GM18519 (cell line): ENCODE measurements at regions not wholly inside any gene's neighbourhood (a gene's known extent, or its start where the extent isn't known, plus 50 kb on each side); places are given as distances from the start of the nearest gene placed in this dataset.
"Not testable (repeated sequence)": the region's sequence is repeated elsewhere in the genome, so short reads cannot be mapped to it uniquely, and the experiment has no call there.

Experiments used
- ATAC-seq: cut with Tn5 transposase; IDR thresholded peaks from one replicate; pipeline ENCODE4 v1.9.1; 2021; ENCODE audit warnings: mild to moderate bottlenecking, moderate library complexity; ENCODE audit not compliant: unreplicated experiment, low FRiP score

DNA sequence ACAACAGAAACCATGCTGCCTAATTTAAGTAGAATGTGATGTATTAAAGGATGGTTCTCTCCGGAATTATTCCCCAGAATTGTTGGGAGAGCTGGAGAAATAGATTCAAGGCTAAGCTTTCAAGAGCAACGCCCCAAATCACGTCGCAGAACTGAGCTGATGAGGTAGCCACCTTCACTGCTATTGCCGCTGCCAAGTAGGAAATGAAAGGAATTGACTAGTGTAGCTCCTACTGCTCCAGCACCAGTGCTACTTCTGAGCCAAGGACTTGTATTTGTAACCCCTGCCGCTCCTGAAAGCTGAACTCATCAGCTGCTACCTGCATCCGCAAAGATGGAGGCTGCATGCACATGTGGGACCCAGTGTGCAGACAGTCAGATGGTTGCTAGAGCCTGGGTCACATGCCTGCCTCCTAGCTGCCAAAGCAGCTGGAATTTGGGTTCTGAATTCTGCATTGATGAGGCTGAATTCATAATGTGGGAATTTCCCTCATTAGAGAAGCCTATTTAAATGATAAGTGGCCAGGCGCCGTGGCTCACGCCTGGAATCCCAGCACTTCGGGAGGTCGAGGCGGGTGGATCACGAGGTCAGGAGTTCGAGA is 173.9 kb downstream of the PDGFRA start:
- no peak for ATAC-seq

DNA sequence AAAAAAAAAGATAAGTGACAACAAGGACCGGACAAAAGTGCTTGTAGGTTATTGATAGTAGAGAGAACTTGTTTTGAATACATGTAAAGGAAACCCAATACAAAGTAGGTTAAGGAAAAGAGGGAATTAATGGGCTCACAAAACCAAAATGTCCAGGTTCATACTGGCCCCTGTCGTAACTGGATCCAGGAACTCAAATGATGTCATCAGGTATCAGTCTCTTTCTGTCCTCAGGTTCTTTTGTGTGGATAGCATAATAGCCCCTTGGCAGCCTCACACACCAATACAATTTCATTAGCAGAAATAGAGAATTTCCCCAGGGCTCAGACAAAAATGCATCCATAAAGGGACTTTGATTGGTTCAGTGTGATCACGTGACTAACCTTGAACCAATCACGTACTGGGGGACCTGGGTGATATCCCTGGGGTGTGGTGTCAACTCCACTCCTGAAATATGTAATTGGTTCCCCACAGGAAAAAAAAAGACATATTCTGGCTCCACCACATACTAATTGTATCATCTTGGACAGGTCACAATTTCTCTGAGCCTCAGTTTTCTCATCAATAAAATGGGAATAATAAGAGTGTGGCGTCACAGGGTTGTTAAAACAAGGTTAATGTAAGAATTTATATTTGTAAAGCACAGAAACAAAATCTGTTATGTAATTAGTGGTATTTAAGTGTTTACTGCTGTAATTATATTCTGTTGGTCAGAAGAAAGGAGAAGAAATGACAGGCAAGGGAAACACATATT is 174.8 kb downstream of the PDGFRA start:
- no peak for ATAC-seq

DNA sequence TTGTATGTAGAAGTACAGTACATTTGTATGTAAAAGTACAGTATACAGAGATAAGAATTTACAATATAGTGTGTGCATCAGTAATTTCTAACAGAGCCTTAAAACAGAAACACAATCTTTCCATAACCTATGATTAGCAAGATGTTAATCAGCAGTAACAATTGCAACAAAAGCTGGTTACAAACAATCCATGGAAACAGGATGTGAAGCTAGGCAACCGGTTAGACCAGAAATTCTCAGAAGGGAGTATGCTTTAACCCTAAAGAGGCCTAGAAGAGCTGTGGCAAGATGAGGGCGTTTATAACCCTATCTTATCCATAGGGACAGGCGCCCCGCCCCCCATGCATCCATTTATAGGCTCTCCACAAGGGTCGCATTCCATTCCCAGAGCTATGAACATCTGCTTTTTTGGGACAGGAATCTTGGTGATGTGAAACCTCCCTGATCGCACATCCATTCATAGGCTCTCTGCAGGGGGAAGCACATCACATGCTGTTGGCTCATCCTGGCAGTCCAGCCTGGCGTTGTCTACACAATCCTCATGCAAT is 180.3 kb downstream of the PDGFRA start:
- ATAC-seq: not testable (repeated sequence)

DNA sequence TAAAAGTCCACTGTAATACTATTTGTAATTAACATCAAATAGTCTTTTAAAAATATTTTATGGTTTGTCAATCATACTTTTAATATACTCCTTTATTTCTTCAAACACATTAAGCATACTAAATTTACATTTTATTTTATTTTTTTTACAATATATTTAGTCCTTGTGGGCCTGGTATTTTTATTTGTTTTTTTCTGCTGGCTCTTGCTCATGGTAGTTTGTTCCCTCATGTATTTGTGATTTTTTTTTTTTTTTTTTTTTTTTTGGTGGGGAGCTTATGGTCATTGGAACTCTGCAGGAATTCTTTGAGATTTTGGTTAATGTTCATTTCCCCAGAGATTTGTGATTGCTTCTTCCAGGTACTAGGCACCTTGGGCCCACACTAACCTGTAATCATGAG is 185.5 kb downstream of the PDGFRA start:
- ATAC-seq: no peak

DNA sequence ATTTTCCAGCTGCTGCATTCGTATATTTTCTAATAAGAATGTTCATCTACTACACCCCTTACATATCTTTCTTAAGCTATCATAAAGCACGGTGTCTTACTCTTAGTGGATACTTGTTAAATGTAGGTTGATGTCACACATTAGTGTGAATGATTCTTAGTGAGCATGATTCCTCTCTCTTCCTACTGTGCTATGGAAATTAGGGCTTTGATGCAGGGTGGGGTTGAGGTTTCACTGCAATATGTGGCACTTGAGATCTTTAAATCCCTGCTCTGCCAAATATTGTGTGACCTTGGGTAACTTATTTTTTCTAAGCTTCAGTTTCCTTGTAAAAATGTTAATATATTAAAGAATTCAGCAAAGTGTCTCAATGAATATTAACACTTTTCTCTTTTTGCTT is 188.4 kb downstream of the PDGFRA start:
- ATAC-seq: no peak

DNA sequence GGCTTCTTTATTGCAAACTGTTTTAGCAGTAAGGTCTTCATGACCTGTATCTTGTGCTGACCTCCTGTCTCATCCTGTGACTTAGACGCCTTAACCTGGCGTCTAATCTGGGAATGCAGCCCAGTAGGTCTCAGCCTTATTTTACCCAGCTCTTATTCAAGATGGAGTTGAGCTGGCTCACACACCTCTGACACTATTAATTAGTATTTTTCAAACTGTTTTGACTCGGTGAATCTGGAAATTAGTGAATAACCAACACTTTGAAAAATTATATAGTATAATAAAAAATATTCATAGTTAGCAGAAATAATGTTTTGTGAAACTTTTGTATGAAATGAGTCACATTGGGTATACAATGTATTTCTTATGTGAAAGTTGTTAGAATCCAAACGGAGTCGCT is 189.4 kb downstream of the PDGFRA start:
- ATAC-seq: no peak

- no peak for ATAC-seq
Observed at GRCh38 chr4:54423066-54423465, 194.0 kb downstream of the PDGFRA start.

- ATAC-seq: no peak
Observed at GRCh38 chr4:54427826-54428225, 198.7 kb downstream of the PDGFRA start.

DNA sequence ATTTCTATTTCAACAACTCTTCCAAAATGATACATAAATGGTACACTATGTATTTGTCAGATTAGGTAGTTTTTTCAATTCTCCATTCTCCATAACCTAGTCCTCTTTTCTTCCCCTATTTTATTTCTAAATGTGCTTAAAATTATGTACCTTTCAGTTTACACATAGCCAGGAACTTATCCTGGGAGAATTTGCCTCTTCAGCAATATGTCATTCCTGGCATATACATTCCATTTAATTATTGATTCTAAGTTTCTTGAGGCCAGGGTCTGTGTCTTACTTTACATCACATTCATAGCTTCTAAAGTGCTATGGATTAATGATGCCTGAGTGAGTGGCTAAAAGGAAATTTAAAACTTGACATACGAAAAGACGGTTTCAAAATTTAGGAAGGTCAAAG is 199.8 kb downstream of the PDGFRA start:
- ATAC-seq: no peak

DNA sequence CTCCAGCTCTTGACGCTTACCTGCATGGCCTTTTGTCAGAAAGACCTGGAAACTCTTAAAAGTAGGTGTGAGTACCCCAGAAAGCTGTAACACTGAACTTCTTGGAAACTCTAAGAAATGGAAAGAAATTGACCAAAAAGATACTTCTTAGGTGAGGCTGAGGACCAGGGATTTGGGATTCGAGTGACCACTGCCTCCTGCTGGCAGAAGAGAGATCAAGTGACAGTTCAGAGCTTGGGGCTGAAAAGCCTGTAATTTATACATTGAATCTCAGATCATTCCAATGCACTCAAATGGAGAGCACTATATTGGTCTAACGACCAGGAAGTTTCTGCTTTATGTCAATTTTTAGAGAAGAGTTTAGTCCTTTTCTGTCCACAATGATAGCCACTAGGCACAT is 204.6 kb downstream of the PDGFRA start:
- no peak for ATAC-seq

DNA sequence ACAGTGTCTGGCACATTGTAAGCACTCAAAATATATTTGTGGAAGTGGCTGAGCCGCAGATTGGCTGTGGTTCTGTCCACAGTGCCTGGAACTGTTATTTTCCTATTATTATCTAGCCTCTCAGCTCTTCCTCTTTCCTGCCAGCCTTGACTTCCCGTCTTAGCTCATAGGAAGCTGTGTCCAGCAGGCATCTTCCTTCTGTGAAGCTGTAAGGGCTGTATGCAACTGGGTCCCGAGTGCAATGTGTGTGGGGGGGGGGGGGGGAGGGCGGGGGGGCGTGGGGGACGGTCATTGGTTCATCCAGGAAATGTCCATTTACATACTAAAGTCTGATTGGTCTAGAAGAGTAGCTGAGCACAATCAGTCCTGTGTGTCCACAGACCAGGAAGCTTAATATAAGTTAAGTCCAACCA is 210.7 kb downstream of the PDGFRA start:
- no peak for ATAC-seq

GRCh38 chr4:54440394-54441136 is 211.5 kb downstream of the PDGFRA start:
- ATAC-seq: no peak

DNA sequence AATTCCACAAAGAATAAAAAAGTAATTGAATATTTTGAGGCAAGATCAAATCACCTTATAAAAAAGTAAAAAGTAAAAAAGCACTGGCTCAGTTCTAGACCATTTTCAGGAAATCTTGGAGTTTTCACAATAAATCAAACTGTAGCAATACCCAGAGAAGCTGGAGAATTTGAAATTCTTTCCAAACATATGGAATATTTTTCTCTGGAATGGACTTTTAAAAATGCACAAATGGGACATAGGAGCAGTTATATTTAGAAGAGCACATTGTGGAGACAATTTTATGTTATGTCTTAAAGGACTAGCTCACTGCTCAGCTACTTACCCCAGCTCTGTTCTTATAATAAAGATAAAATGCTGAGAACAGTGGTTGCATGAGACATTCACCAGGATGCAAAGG is 211.9 kb upstream of the KIT start:
- no peak for ATAC-seq

GRCh38 chr4:54446581-54446980 is 211.2 kb upstream of the KIT start:
- ATAC-seq: no peak

GRCh38 chr4:54447304-54447703 is 210.5 kb upstream of the KIT start:
- no peak for ATAC-seq

DNA sequence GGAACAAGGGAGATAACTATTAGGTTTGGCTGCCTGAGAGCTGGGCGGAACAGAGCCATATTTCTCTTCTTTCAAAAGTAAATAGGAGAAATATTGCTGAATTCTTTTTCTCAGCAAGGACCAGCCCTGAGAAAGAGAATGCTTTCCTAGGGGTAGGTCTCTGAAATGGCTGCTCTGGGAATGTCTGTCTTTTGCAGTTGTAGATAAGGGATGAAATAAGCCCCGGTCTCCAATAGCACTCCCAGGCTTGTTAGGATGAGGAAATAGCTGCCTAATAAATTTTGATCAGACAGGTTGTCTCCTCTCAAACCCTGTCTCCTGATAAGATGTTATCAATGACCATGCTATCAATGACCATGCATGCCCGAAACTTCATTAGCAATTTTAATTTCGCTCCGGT is 207.8 kb upstream of the KIT start:
- ATAC-seq: no peak

DNA sequence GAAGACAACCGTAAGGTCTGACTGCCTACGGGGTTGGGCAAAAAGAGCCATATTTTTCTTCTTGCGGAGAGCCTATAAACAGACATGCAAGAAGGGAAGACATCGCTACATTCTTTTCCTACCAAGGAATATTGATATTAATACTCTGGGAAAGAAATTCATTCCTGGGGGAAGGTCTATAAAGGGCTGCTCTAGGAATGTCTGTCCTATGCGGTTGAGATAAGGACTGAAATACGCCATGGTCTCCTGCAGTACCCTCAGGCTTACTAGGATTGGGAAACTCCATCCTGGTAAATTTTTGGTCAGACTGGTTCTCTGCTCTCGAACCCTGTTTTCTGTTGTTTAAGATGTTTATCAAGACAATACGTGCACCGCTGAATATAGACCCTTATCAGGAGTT is 190.8 kb upstream of the KIT start:
- not testable (repeated sequence) for ATAC-seq

- no peak for ATAC-seq
Observed at GRCh38 chr4:54473077-54473545, 184.6 kb upstream of the KIT start.

DNA sequence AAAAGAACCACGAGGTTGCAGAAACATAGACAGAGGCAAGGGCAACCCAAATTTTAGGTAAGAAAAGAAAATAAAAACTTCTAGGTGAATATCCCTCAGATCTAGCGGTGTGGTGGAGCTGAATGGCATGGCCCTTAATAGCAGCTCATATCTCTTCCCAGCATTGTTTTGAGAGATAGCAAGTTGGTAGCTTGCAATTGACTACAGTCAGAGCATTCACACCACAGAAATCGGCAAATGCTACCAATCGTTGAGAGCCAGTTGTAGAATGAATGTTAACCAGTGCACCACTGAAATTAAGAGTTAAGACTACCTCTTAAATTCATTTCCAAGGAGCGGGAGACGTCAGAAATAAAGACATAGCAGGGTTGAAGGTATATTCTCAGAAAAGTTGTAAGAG is 184.0 kb upstream of the KIT start:
- ATAC-seq: no peak

GRCh38 chr4:54475546-54475945 is 182.2 kb upstream of the KIT start:
- no peak for ATAC-seq

DNA sequence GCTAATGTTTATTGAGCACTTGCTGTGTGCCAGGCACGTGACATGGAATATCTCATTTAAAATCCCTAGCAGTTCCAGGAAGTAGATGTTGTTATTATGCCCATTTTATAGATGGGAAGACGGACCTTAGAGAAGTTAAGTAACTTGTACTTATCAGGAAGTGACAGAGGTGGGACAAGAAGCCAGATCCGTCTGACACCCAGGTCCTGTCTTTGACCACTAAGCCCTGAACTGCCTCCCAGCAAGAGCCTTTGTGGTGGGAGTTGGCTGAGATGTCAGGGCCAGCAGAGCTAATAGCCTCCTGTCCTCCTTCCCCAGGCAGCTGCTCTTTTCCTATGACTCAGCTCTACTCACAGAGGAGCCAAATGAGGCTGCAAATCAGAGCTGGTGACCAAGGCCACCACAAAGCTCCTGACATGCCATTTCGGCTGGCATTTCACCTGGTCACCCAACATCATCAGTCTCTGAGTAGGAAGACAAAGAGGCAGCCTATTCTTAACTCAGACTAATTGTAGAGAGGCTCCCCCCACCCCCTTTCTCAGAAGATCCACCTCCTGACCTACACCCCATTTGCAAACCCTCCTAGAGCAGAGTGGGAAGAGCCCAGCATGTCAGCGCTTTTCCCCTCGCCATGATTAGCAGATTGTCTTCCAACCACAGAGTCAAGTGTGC is 175.1 kb upstream of the KIT start:
- no peak for ATAC-seq
